ENCODE measurements at regions not wholly inside any gene's neighbourhood (a gene's known extent, or its start where the extent isn't known, plus 50 kb on each side); places are given as distances from the start of the nearest gene placed in this dataset.

DNA sequence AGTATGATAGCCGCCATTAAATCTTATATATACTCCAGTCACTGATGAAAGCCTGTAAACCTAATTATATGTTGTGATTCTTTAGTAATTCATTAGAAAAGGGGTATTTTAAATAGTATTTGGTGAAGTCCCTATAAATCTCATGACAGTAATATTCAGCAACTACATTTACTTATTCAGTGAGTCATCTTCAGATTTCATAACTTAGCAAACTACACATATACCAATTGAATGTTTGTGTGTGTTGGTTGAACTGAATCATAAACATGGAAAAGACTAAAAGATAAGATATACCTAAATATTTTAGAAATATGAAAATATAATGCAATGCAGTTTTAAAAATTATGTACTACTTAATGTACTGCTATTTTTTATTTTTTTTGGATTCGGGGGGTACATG is 1050.4 kb downstream of the MAT2B start:
- TF ChIP-seq EZH2phosphoT487 (IDR thresholded peaks at IDR 0.05; ENCODE audit: insufficient read depth, low read depth) (no peak), EZH2 (IDR thresholded peaks at IDR 0.05; ENCODE audit: insufficient read depth, poor library complexity, severe bottlenecking) (no peak)
